Spinal cord (tissue), 9 donors: ENCODE measurements at regions not wholly inside any gene's neighbourhood (a gene's known extent, or its start where the extent isn't known, plus 50 kb on each side); places are given as distances from the start of the nearest gene placed in this dataset.
"Not testable (repeated sequence)": the region's sequence is repeated elsewhere in the genome, so short reads cannot be mapped to it uniquely, and the experiment has no call there.

ENCODE experiments used
- DNase-seq, 6 donors: peaks; one replicate each; pipeline versions ENCODE4 v3.0.0 to v3.0.0-alpha.2; 2013 to 2015; ENCODE audit warnings: low spot score in 6 of 6, low read depth in 4 of 6
- H3K27ac ChIP-seq: one replicate; pipeline ENCODE4 v1.5.1; 2013; ENCODE audit warnings: low read depth, low read length, control low read depth
- H3K27me3 ChIP-seq: one replicate; pipeline ENCODE4 v1.6.1; 2013; ENCODE audit warnings: low read length; ENCODE audit not compliant: control insufficient read depth, insufficient read depth
- H3K36me3 ChIP-seq: one replicate; pipeline ENCODE4 v1.6.1; 2013; ENCODE audit warnings: low read length; ENCODE audit not compliant: control insufficient read depth, insufficient read depth
- H3K4me1 ChIP-seq: one replicate; pipeline ENCODE4 v1.6.1; 2013; ENCODE audit warnings: low read length; ENCODE audit not compliant: control insufficient read depth, insufficient read depth
- H3K4me3 ChIP-seq: one replicate; pipeline ENCODE4 v1.5.1; 2013; ENCODE audit warnings: low read depth, low read length, control low read depth
- H3K9me3 ChIP-seq: one replicate; pipeline ENCODE4 v1.6.1; 2013; ENCODE audit warnings: low read length; ENCODE audit not compliant: control insufficient read depth, insufficient read depth
- WGBS: methylation state at CpG from one replicate; pipeline ENCODE4 v1.1.5; 2013; ENCODE audit warnings: missing lambda C conversion rate; ENCODE audit not compliant: insufficient coverage; 5-methylcytosine and 5-hydroxymethylcytosine counted together
- donor health status: healthy.

- Histone ChIP-seq H3K4me1 (peaks cover 12% of the 10 kb centered on the region), H3K36me3 (no peaks in the 10 kb centered on the region), H3K27ac (no peak overlapping the region), H3K4me3 (peak overlapping the region; percentile 58), H3K27me3 (no peaks in the 10 kb centered on the region), H3K9me3 (no peaks in the 10 kb centered on the region)
- DNase-seq = peak in 3 of 6 donors; percentile 17 to 76 (median 49)
- 0% methylated on average over 3 of the region's 12 CpGs for WGBS
These were observed 253.7 kb downstream of the EFCAB11 start for GRCh38 chr14:89700801-89701200.

- no peaks in the 10 kb centered on the region for H3K9me3 ChIP-seq
- H3K27me3 ChIP-seq = no peaks in the 10 kb centered on the region
- H3K4me1 ChIP-seq = peaks cover 12% of the 10 kb centered on the region
- no peaks in the 10 kb centered on the region for H3K36me3 ChIP-seq
- no peak for DNase-seq
- 79% methylated on average over 3 of the region's 6 CpGs for WGBS
- no peak overlapping the region for H3K4me3 ChIP-seq
- no peak overlapping the region for H3K27ac ChIP-seq
These were observed 255.5 kb downstream of the EFCAB11 start for GRCh38 chr14:89699071-89699470.

GRCh38 chr14:89697281-89698060 is 257.1 kb downstream of the EFCAB11 start:
- no peak for DNase-seq
- H3K27ac ChIP-seq = no peak overlapping the region
- 100% methylated on average over 2 of the region's 8 CpGs for WGBS
- H3K4me3 ChIP-seq = no peak overlapping the region
- no peaks in the 10 kb centered on the region for H3K36me3 ChIP-seq
- peaks cover 12% of the 10 kb centered on the region for H3K4me1 ChIP-seq
- no peaks in the 10 kb centered on the region for H3K27me3 ChIP-seq
- H3K9me3 ChIP-seq = no peaks in the 10 kb centered on the region

- H3K27ac ChIP-seq = no peak overlapping the region
- H3K9me3 ChIP-seq = no peaks in the 10 kb centered on the region
- no peak overlapping the region for H3K4me3 ChIP-seq
- no peaks in the 10 kb centered on the region for H3K36me3 ChIP-seq
- WGBS = 89% methylated on average over 1 of the region's 2 CpGs
- DNase-seq = no peak
- H3K27me3 ChIP-seq = no peaks in the 10 kb centered on the region
- no peaks in the 10 kb centered on the region for H3K4me1 ChIP-seq
These were observed 258.7 kb downstream of the EFCAB11 start for GRCh38 chr14:89695846-89696245.

DNA sequence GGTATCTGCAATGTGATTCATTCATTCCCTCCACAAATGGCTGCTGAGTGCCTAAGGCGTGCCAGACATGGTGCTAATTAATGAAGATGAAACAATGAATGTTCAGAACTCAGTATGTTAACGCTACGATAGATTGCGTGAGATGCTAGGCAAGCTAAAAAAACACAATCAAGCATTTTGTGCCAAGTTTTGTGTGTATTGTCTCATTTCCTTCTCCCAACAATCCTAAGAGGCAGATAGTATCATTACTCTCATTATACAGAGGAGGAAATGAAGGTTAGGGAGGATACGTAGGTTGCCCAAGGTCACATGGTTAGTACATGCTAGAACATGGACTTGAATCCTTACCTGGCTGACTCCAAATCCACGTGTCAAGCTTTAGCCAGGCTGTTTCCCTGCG is 264.4 kb downstream of the EFCAB11 start:
- DNase-seq = no peak
- Histone ChIP-seq H3K27me3 (no peaks in the 10 kb centered on the region), H3K4me1 (no peaks in the 10 kb centered on the region), H3K36me3 (no peaks in the 10 kb centered on the region), H3K4me3 (no peak overlapping the region), H3K9me3 (no peaks in the 10 kb centered on the region), H3K27ac (no peak overlapping the region)
- 94% methylated on average over 2 of the region's 7 CpGs for WGBS

GRCh38 chr14:89689711-89690110 is 264.8 kb downstream of the EFCAB11 start:
- not testable (repeated sequence) for DNase-seq, H3K4me3 ChIP-seq, H3K36me3 ChIP-seq, H3K9me3 ChIP-seq, H3K4me1 ChIP-seq, H3K27me3 ChIP-seq, H3K27ac ChIP-seq
- 91% methylated on average over 6 of the region's 7 CpGs for WGBS

- Histone ChIP-seq H3K36me3 (no peaks in the 10 kb centered on the region), H3K9me3 (peaks cover 4% of the 10 kb centered on the region), H3K4me3 (no peak overlapping the region), H3K27me3 (no peaks in the 10 kb centered on the region), H3K27ac (no peak overlapping the region), H3K4me1 (no peaks in the 10 kb centered on the region)
- WGBS = no CpG with 5 or more reads among the region's 6 CpGs
- DNase-seq = no peak
These were observed 265.9 kb downstream of the EFCAB11 start for GRCh38 chr14:89688507-89689211.

GRCh38 chr14:89687129-89687528 is 267.4 kb downstream of the EFCAB11 start:
- not testable (repeated sequence) for H3K4me1 ChIP-seq, H3K36me3 ChIP-seq, H3K4me3 ChIP-seq, H3K27me3 ChIP-seq, H3K9me3 ChIP-seq, DNase-seq, H3K27ac ChIP-seq
- WGBS = no CpG with 5 or more reads among the region's 3 CpGs

GRCh38 chr14:89684139-89684538 is 267.1 kb upstream of the FOXN3 start:
- Histone ChIP-seq H3K4me3 (no peak overlapping the region), H3K4me1 (no peaks in the 10 kb centered on the region), H3K9me3 (peaks cover 5% of the 10 kb centered on the region), H3K27ac (no peak overlapping the region), H3K36me3 (no peaks in the 10 kb centered on the region), H3K27me3 (no peaks in the 10 kb centered on the region)
- WGBS = 94% methylated on average over 2 of the region's 4 CpGs
- DNase-seq = no peak
